Activated CD4-positive, alpha-beta T cell treated with anti-CD3 and anti-CD28 coated beads, Interleukin-2, amount 10 ng/mL, durations not matched to agents 24 days and 14 days (primary cell): ENCODE measurements at regions not wholly inside any gene's neighbourhood (a gene's known extent, or its start where the extent isn't known, plus 50 kb on each side); places are given as distances from the start of the nearest gene placed in this dataset.

ENCODE experiments used
- DNase-seq: peaks from one replicate; pipeline ENCODE4 v3.0.0; 2022
- H3K27ac Mint-ChIP-seq: one replicate; pipeline ENCODE4 v1.8.0; 2022; ENCODE audit warnings: mild to moderate bottlenecking, mixed read lengths
- H3K27me3 Mint-ChIP-seq: one replicate; pipeline ENCODE4 v1.8.0; 2022; ENCODE audit warnings: mixed read lengths
- H3K36me3 Mint-ChIP-seq: one replicate; pipeline ENCODE4 v1.8.0; 2022; ENCODE audit warnings: low read depth, mild to moderate bottlenecking, mixed read lengths
- H3K4me1 Mint-ChIP-seq: one replicate; pipeline ENCODE4 v1.8.0; 2021; ENCODE audit warnings: mixed read lengths
- H3K4me3 Mint-ChIP-seq: one replicate; pipeline ENCODE4 v1.8.0; 2022; ENCODE audit warnings: mild to moderate bottlenecking, moderate library complexity, mixed read lengths
- H3K9me3 Mint-ChIP-seq: one replicate; pipeline ENCODE4 v1.8.0; 2021; ENCODE audit warnings: mixed read lengths
- intact Hi-C: fragments of 100-400 bp; cut with micrococcal nuclease; formaldehyde crosslinking; loops from one replicate; pipeline ENCODE4 v1.15.1; 2023

DNA sequence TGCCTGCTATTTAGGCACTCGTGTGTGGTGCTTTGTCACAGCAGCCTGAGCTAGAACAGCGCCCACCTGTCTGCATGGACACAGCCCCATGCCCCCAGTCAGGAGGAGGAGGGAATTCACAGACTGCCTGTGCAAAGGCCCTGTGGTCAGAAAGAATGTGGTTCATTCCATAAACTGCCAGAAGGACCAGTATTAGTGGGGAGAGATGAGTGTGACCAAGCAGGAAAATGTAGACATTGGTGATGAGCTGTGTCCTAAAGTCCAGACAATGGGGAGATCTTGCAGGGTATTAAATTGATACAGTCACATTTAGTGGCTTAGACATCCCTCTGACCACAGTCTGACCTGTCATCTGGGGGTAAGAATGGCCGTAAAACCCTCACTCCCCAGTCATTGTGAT lies 83.7 kb upstream of the LINC01488 start:
- intact Hi-C loops, result no loop called here
- H3K9me3 Mint-ChIP-seq, result no peaks in the 10 kb centered on the region
- no peak for DNase-seq
- no peaks in the 10 kb centered on the region for H3K27me3 Mint-ChIP-seq
- no peaks in the 10 kb centered on the region for H3K36me3 Mint-ChIP-seq
- H3K4me1 Mint-ChIP-seq, result peaks cover 7% of the 10 kb centered on the region
- no peak overlapping the region for H3K4me3 Mint-ChIP-seq
- H3K27ac Mint-ChIP-seq, result no peak overlapping the region

DNA sequence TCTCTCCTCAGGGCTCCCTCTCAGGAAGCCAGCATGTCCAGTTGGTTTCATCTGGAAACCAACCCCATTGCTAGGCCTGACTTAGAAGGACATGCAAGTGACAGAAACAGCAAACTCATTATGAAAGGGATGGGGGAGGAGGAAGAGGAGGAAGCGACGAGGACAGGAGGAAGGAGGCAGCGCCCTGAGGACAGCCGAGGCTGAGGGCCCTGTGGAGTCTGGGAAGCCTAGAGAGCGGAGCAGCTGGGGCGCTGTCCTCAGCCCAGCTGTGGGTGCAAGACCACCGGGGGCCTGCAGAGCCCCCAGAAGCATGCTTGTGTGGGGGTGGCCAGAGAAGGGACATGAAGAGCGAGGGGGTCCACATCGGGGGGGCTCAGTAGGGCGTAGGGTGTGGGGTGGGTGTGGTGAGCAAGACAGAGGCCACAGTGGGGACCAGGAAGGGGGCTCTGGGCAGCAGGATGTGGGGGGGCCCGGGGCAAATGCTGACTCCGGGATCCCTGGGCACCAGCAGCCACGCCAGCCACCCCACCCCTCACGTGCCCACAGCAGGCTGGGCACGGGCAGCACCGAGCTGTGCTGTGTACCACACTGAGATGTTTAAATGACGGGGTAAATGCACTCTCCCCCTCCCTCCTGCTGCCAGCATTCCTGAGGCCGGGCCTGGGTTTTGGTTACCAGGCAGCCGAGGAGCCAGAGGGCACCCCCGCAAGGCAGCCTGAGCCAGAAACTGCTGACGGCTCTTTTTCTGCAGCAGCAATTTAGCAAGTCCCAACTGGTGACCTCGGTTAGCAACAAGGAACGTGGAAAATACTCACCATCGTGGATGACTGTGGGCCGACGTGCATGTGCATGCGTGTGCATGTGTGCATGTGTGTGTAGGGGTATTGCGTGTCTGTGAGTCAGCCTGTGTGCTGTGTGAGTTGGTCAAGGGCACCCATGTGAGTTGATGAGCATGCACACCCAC lies 82.7 kb upstream of the LINC01488 start:
- no peak overlapping the region for H3K27ac Mint-ChIP-seq
- intact Hi-C loops, result no loop called here
- H3K36me3 Mint-ChIP-seq, result no peaks in the 10 kb centered on the region
- peaks cover 7% of the 10 kb centered on the region for H3K4me1 Mint-ChIP-seq
- no peak overlapping the region for H3K4me3 Mint-ChIP-seq
- H3K27me3 Mint-ChIP-seq, result peaks cover 2% of the 10 kb centered on the region
- H3K9me3 Mint-ChIP-seq, result peaks cover 5% of the 10 kb centered on the region
- no peak for DNase-seq

GRCh38 chr11:69400140-69400539 lies 81.3 kb upstream of the LINC01488 start:
- Mint-ChIP-seq H3K36me3 (no peaks in the 10 kb centered on the region), H3K27me3 (peaks cover 2% of the 10 kb centered on the region), H3K4me1 (peaks cover 7% of the 10 kb centered on the region), H3K9me3 (peaks cover 5% of the 10 kb centered on the region), H3K27ac (no peak overlapping the region), H3K4me3 (no peak overlapping the region)
- no peak for DNase-seq
- intact Hi-C loops, result no loop called here

DNA sequence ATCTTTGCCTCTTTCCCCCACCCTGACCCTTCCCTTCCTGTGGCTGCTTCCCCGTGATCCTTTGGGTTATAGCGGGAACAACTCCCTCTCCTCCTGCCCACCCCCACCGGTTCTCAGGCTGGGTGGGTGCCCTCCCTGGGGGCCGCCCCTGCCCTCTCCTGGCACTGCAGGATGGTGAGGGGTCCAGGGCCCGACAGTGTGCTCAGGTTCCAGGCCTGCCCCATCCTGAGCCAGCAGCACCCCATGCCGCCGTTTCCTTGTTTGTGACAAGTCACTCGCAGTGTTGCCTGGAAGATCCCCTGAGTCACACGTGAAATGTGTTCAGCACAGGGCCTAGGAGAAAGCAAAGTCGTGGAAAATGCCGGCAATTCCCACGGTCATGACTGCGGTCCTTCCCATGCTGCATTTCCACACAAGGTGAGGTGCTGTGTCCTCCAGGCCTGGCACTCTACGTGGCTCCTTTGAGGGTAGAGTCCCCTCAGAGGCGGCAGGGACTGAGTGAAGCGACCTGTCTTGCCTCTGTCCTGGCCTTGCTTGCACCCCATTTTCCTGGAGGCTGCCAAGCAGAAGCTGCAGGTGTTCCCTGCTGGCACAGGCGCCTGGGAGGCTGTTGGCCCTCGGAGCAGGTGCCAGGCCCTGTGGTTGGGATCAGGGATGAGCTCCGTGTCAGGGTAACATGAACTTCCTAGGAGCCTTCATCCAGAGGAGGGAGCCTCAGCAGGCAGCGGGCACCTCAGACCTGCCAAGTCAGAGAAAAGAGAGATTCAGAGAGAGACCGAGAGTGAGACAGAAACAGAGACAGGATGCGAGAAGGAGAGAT lies 80.5 kb upstream of the LINC01488 start:
- Mint-ChIP-seq H3K4me1 (peaks cover 9% of the 10 kb centered on the region), H3K9me3 (peaks cover 5% of the 10 kb centered on the region), H3K27me3 (peaks cover 5% of the 10 kb centered on the region), H3K27ac (no peak overlapping the region), H3K36me3 (no peaks in the 10 kb centered on the region), H3K4me3 (no peak overlapping the region)
- intact Hi-C loops, result no loop called here
- DNase-seq, result no peak

GRCh38 chr11:69401715-69402114 lies 79.7 kb upstream of the LINC01488 start:
- no peaks in the 10 kb centered on the region for H3K36me3 Mint-ChIP-seq
- no peak for DNase-seq
- H3K4me1 Mint-ChIP-seq, result peaks cover 9% of the 10 kb centered on the region
- H3K27ac Mint-ChIP-seq, result no peak overlapping the region
- H3K9me3 Mint-ChIP-seq, result peaks cover 7% of the 10 kb centered on the region
- peaks cover 10% of the 10 kb centered on the region for H3K27me3 Mint-ChIP-seq
- H3K4me3 Mint-ChIP-seq, result no peak overlapping the region
- intact Hi-C loops, result no loop called here

GRCh38 chr11:69402251-69402887 lies 79.1 kb upstream of the LINC01488 start:
- H3K9me3 Mint-ChIP-seq, result peaks cover 7% of the 10 kb centered on the region
- intact Hi-C loops, result no loop called here
- H3K36me3 Mint-ChIP-seq, result no peaks in the 10 kb centered on the region
- DNase-seq, result no peak
- H3K4me3 Mint-ChIP-seq, result no peak overlapping the region
- peaks cover 9% of the 10 kb centered on the region for H3K4me1 Mint-ChIP-seq
- H3K27ac Mint-ChIP-seq, result no peak overlapping the region
- H3K27me3 Mint-ChIP-seq, result peaks cover 10% of the 10 kb centered on the region

GRCh38 chr11:69403556-69404215 lies 77.8 kb upstream of the LINC01488 start:
- Mint-ChIP-seq H3K27me3 (peaks cover 14% of the 10 kb centered on the region), H3K4me3 (no peak overlapping the region), H3K4me1 (peaks cover 9% of the 10 kb centered on the region), H3K9me3 (peaks cover 7% of the 10 kb centered on the region), H3K27ac (no peak overlapping the region), H3K36me3 (no peaks in the 10 kb centered on the region)
- intact Hi-C loops, result no loop called here
- DNase-seq, result no peak

DNA sequence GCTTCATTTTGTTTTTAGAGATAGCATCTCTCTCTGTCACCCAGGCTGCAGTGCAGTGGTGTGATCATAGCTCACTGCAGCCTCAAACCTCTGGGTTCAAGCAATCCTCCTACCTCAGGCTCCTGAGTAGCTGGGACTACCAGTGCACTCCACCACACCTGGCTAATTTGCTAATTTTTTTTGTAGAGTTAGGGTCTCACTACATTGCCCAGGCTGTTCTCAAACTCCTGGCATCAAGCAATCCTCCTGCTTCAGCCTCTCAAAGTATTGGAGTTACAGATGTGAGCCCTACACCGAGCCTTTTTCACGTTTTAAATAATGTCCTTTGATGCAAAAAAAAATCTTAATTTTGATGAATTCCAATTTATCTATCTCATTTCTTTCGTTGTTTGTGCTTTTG lies 75.4 kb upstream of the LINC01488 start:
- DNase-seq, result no peak
- Mint-ChIP-seq H3K4me3 (no peak overlapping the region), H3K4me1 (peaks cover 11% of the 10 kb centered on the region), H3K27ac (no peak overlapping the region), H3K9me3 (peaks cover 7% of the 10 kb centered on the region), H3K27me3 (peaks cover 20% of the 10 kb centered on the region), H3K36me3 (no peaks in the 10 kb centered on the region)
- intact Hi-C loops, result no loop called here

- Mint-ChIP-seq H3K9me3 (peaks cover 3% of the 10 kb centered on the region), H3K27me3 (peaks cover 18% of the 10 kb centered on the region), H3K4me3 (no peak overlapping the region), H3K4me1 (peaks cover 8% of the 10 kb centered on the region), H3K27ac (no peak overlapping the region), H3K36me3 (no peaks in the 10 kb centered on the region)
- no peak for DNase-seq
- intact Hi-C loops, result no loop called here
Observed at GRCh38 chr11:69409812-69410645, 71.4 kb upstream of the LINC01488 start.

GRCh38 chr11:69411257-69411924 lies 70.1 kb upstream of the LINC01488 start:
- no peak for DNase-seq
- Mint-ChIP-seq H3K4me1 (peaks cover 6% of the 10 kb centered on the region), H3K36me3 (no peaks in the 10 kb centered on the region), H3K4me3 (no peak overlapping the region), H3K9me3 (peaks cover 1% of the 10 kb centered on the region), H3K27ac (no peak overlapping the region), H3K27me3 (peaks cover 13% of the 10 kb centered on the region)
- intact Hi-C loops, result no loop called here

- Mint-ChIP-seq H3K27me3 (peaks cover 10% of the 10 kb centered on the region), H3K4me3 (no peak overlapping the region), H3K27ac (no peak overlapping the region), H3K36me3 (no peaks in the 10 kb centered on the region), H3K4me1 (peaks cover 6% of the 10 kb centered on the region), H3K9me3 (no peaks in the 10 kb centered on the region)
- no peak for DNase-seq
- intact Hi-C loops, result no loop called here
Observed at GRCh38 chr11:69413015-69413801, 68.3 kb upstream of the LINC01488 start.

DNA sequence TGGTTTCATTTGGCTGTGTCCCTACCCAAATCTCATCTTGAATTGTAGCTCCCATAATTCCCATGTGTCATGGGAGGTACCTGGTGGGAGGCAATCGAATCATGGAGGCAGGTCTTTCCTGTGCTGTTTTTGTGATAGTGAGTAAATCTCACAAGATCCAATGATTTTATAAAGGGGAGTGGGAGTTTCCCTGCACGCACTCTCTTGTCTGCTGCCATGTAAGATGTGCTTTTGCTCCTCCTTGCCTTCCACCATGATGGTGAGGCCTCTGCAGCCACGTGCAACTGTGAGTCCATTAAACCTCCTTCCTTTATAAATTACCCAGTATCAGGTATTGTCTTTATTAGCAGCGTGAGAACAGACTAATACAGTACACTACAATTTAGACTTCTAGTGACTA lies 67.5 kb upstream of the LINC01488 start:
- Mint-ChIP-seq H3K4me1 (peaks cover 6% of the 10 kb centered on the region), H3K36me3 (no peaks in the 10 kb centered on the region), H3K9me3 (no peaks in the 10 kb centered on the region), H3K4me3 (no peak overlapping the region), H3K27me3 (peaks cover 3% of the 10 kb centered on the region), H3K27ac (no peak overlapping the region)
- intact Hi-C loops, result no loop called here
- no peak for DNase-seq
